RWPE1 (cell line): ENCODE measurements at regions not wholly inside any gene's neighbourhood (a gene's known extent, or its start where the extent isn't known, plus 50 kb on each side); places are given as distances from the start of the nearest gene placed in this dataset.

ENCODE experiments used
- CTCF ChIA-PET: fragments of 350-600 bp; sonication (Branson Sonifier 250); formaldehyde crosslinking; extraction: SDS; loops from one replicate; lab custom pipeline; 2021; lab: Yijun Ruan, JAX
- POLR2A ChIA-PET: fragments of 400-600 bp; formaldehyde crosslinking; extraction: SDS; loops from one replicate; lab custom pipeline; 2020; ENCODE audit warnings: antibody characterized with exemption; ENCODE audit not compliant: low non-redundant PET; lab: Yijun Ruan, JAX
- DNase-seq: peaks from one replicate; pipeline ENCODE4 v3.0.0; 2012; ENCODE audit warnings: low spot score
- H3K27ac ChIP-seq: fragments of 450-650 bp; 2 replicates; pipeline ENCODE4 v1.5.1; 2017
- CTCF ChIP-seq: fragments of 450-650 bp; conservative IDR thresholded peaks from 2 replicates; pipeline ENCODE4 v1.5.1; 2017; ENCODE audit warnings: low read depth, mild to moderate bottlenecking

GRCh38 chr2:220930271-220931076, 641.6 kb downstream of the EPHA4 start:
- no peak for DNase-seq
- no peak for TF ChIP-seq CTCF
- ChIA-PET CTCF (interaction anchor here (0.7 kb wide), 1 partner anchor 31 kb away, joined by 3 read pairs; no protein-coding TSS in a partner anchor), POLR2A (no interaction called here)
- no peak overlapping the region for H3K27ac ChIP-seq

GRCh38 chr2:220931491-220931890, 640.6 kb downstream of the EPHA4 start:
- no peak for TF ChIP-seq CTCF

GRCh38 chr2:220932041-220932440, 640.1 kb downstream of the EPHA4 start:
- no peak for TF ChIP-seq CTCF
- no peak overlapping the region for H3K27ac ChIP-seq
- POLR2A ChIA-PET = no interaction called here
- DNase-seq = no peak
- CTCF ChIA-PET = no interaction called here

More at GRCh38 chr2:220931491-220931890, 640.6 kb downstream of the EPHA4 start:
- ChIA-PET CTCF (no interaction called here), POLR2A (no interaction called here)
- no peak for DNase-seq
- H3K27ac ChIP-seq = no peak overlapping the region

GRCh38 chr2:220935789-220936321, 636.2 kb downstream of the EPHA4 start:
- ChIA-PET POLR2A (no interaction called here), CTCF (interaction anchor here (0.6 kb wide), 1 partner anchor 77 kb away, joined by 3 read pairs; no protein-coding TSS in a partner anchor)
- H3K27ac ChIP-seq = no peak overlapping the region
- no peak for DNase-seq
- TF ChIP-seq CTCF = no peak

- TF ChIP-seq CTCF = no peak
- DNase-seq = no peak
- ChIA-PET CTCF (interaction anchor here (0.6 kb wide), 1 partner anchor 78 kb away, joined by 3 read pairs; no protein-coding TSS in a partner anchor), POLR2A (interaction anchor here (0.7 kb wide), 1 partner anchor 239 kb away, joined by 3 read pairs; no protein-coding TSS in a partner anchor)
- H3K27ac ChIP-seq = no peak overlapping the region
Observed at GRCh38 chr2:220936641-220937197, 635.4 kb downstream of the EPHA4 start.

GRCh38 chr2:220937245-220937644, 634.9 kb downstream of the EPHA4 start:
- ChIA-PET POLR2A (interaction anchor here (0.7 kb wide), 1 partner anchor 239 kb away, joined by 3 read pairs; no protein-coding TSS in a partner anchor), CTCF (no interaction called here)
- no peak for TF ChIP-seq CTCF

More at GRCh38 chr2:220937245-220937644, 634.9 kb downstream of the EPHA4 start:
- DNase-seq = no peak
- H3K27ac ChIP-seq = no peak overlapping the region
